Fibroblast of the aortic adventitia (primary cell): ENCODE measurements at regions not wholly inside any gene's neighbourhood (a gene's known extent, or its start where the extent isn't known, plus 50 kb on each side); places are given as distances from the start of the nearest gene placed in this dataset.
"Not testable (repeated sequence)": the region's sequence is repeated elsewhere in the genome, so short reads cannot be mapped to it uniquely, and the experiment has no call there.

Experiments
- DNase-seq: peaks from one replicate; pipeline ENCODE4 v3.0.0-alpha.2; 2010; ENCODE audit warnings: low read depth
- H3K4me3 ChIP-seq: 2 replicates; pipeline ENCODE4 v1.5.1; 2011; ENCODE audit warnings: low read depth, mild to moderate bottlenecking, control low read depth, low read length, moderate library complexity
- CTCF ChIP-seq: IDR thresholded peaks from 2 replicates; pipeline ENCODE4 v1.5.1; 2011; ENCODE audit warnings: mild to moderate bottlenecking, low read length, control low read depth, inconsistent platforms; ENCODE audit not compliant: insufficient read depth

- no peak for DNase-seq
- no peak for TF ChIP-seq CTCF
- H3K4me3 ChIP-seq = no peak overlapping the region
These were observed 1209.3 kb upstream of the FAM98A start for GRCh38 chr2:34808426-34808825.

- TF ChIP-seq CTCF = no peak
- no peak overlapping the region for H3K4me3 ChIP-seq
- DNase-seq = no peak
These were observed 1207.8 kb upstream of the FAM98A start for GRCh38 chr2:34806891-34807290.

- H3K4me3 ChIP-seq = no peak overlapping the region
- TF ChIP-seq CTCF = no peak
- DNase-seq = no peak
These were observed 1207.3 kb upstream of the FAM98A start for GRCh38 chr2:34806396-34806795.

- no peak for TF ChIP-seq CTCF
- no peak for DNase-seq
- no peak overlapping the region for H3K4me3 ChIP-seq
These were observed 1200.5 kb upstream of the FAM98A start for GRCh38 chr2:34799556-34799955.

- not testable (repeated sequence) for DNase-seq
These were observed 1196.5 kb upstream of the FAM98A start for GRCh38 chr2:34795586-34795985.

GRCh38 chr2:34789169-34789568 lies 1190.1 kb upstream of the FAM98A start:
- TF ChIP-seq CTCF = no peak
- no peak overlapping the region for H3K4me3 ChIP-seq
- no peak for DNase-seq

More at GRCh38 chr2:34795586-34795985, 1196.5 kb upstream of the FAM98A start:
- H3K4me3 ChIP-seq = not testable (repeated sequence)

- no peak overlapping the region for H3K4me3 ChIP-seq
- DNase-seq = no peak
- TF ChIP-seq CTCF = no peak
These were observed 1188.2 kb upstream of the FAM98A start for GRCh38 chr2:34787341-34787740.
